Spleen (tissue), 11 donors: ENCODE measurements at regions not wholly inside any gene's neighbourhood (a gene's known extent, or its start where the extent isn't known, plus 50 kb on each side); places are given as distances from the start of the nearest gene placed in this dataset.

Experiments used
- DNase-seq: peaks from one replicate; pipeline ENCODE4 v3.0.0-alpha.2; 2020
- H3K27ac ChIP-seq, 8 donors: fragments of 200-600 bp; sonication (generic) in 7 of 8; 1 replicate in 4 of 8; 2 replicates in 4 of 8; pipeline versions ENCODE4 v1.5.0 to v1.8.0; 2016 to 2021; ENCODE audit warnings: inconsistent platforms in 4 of 8, mild to moderate bottlenecking in 4 of 8, moderate library complexity in 1 of 8
- H3K27me3 ChIP-seq, 7 donors: fragments of 200-600 bp; sonication (generic) in 6 of 7; replicated peaks in 1 of 7; 1 replicate in 4 of 7; 2 replicates in 3 of 7; pipeline versions ENCODE4 v1.5.0 to v1.8.0; 2016 to 2021; ENCODE audit warnings: inconsistent platforms in 3 of 7, mild to moderate bottlenecking in 1 of 7
- H3K36me3 ChIP-seq, 6 donors: fragments of 200-600 bp; sonication (generic) in 5 of 6; 1 replicate in 4 of 6; 2 replicates in 2 of 6; pipeline versions ENCODE4 v1.5.0 to v1.8.0; 2016 to 2021; ENCODE audit warnings: inconsistent platforms in 2 of 6
- H3K4me1 ChIP-seq, 6 donors: fragments of 200-600 bp; sonication (generic) in 5 of 6; 1 replicate in 3 of 6; 2 replicates in 3 of 6; pipeline versions ENCODE4 v1.5.0 to v1.8.0; 2016 to 2021; ENCODE audit warnings: inconsistent platforms in 3 of 6
- H3K4me3 ChIP-seq, 8 donors: fragments of 200-600 bp; sonication (generic) in 7 of 8; 1 replicate in 4 of 8; 2 replicates in 4 of 8; pipeline versions ENCODE4 v1.5.0 to v1.8.0; 2016 to 2021; ENCODE audit warnings: inconsistent platforms in 4 of 8, mild to moderate bottlenecking in 4 of 8, moderate library complexity in 2 of 8
- H3K9me3 ChIP-seq, 8 donors: fragments of 200-600 bp; sonication (generic) in 7 of 8; 1 replicate in 4 of 8; 2 replicates in 4 of 8; pipeline versions ENCODE4 v1.5.0 to v1.8.0; 2016 to 2021; ENCODE audit warnings: inconsistent platforms in 4 of 8
- CTCF ChIP-seq, 11 experiments: fragments of 200-600 bp in 7 of 11; fragments of 450-650 bp in 4 of 11; sonication (generic) in 4 of 11; IDR thresholded peaks in 8 of 11; conservative IDR thresholded peaks in 3 of 11; 1 replicate in 7 of 11; 2 replicates in 4 of 11; pipeline versions ENCODE4 v1.4.0 to v1.8.0; 2016 to 2021; ENCODE audit warnings: antibody characterized with exemption in 11 of 11, inconsistent platforms in 4 of 11, mild to moderate bottlenecking in 1 of 11
- POLR2A ChIP-seq, 3 donors: fragments of 450-650 bp; IDR thresholded peaks; one replicate each; pipeline ENCODE4 v1.5.1; 2017; ENCODE audit warnings: antibody characterized with exemption in 3 of 3, mild to moderate bottlenecking in 1 of 3
- POLR2AphosphoS5 ChIP-seq, 3 donors: sonication (generic); formaldehyde crosslinking; IDR thresholded peaks; one replicate each; pipeline ENCODE4 v1.5.1; 2017; ENCODE audit warnings: antibody characterized with exemption in 3 of 3
- WGBS, 5 donors: extraction: QIAGEN DNeasy Blood & Tissue Kit in 3 of 5; methylation state at CpG; one replicate each; pipeline versions ENCODE4 v1.1.5 to v1.1.7; 2013 to 2018; 5-methylcytosine and 5-hydroxymethylcytosine counted together
- intact Hi-C: fragments of 100-400 bp; cut with DNase I; formaldehyde crosslinking; loops from one replicate; pipeline ENCODE4 v1.15.0; 2023; ENCODE audit warnings: low total_unique reads
- donor health status: healthy with polysubstance abuse.
- donor health status: DM: no; HTN: no; CAD: no; lungs with moderate emphysema.
- donor health status: DM: no; HTN: no; CAD: no.
- donor health status: Bipolar disorder and iron deficiency.
- donor health status: healthy.
- donor health status: DM: no; HTN: no; CAD: no.
- donor health status: DM: yes; HTN: yes; CAD: no.

GRCh38 chr4:136241221-136241986 lies 1290.9 kb downstream of the PCDH18 start:
- TF ChIP-seq POLR2A (IDR thresholded peaks at IDR 0.05) (no peak), POLR2AphosphoS5 (IDR thresholded peaks at IDR 0.05) (no peak), CTCF (IDR thresholded peaks at IDR 0.05 in 8 of 11, conservative IDR thresholded peaks at IDR 0.05 in 3 of 11) (no peak)
- no peaks in the 10 kb centered on the region for H3K4me1 ChIP-seq
- H3K27me3 ChIP-seq, result no peaks in the 10 kb centered on the region
- peaks cover 0 to 24% (median 13%) of the 10 kb centered on the region in 8 donors for H3K9me3 ChIP-seq
- DNase-seq, result no peak
- 80 to 95% (median 85%) methylated on average over 7 of the region's 7 CpGs for WGBS, 5 donors
- H3K27ac ChIP-seq, result no peak overlapping the region
- H3K4me3 ChIP-seq, result no peak overlapping the region
- intact Hi-C loops, result no loop called here
- no peaks in the 10 kb centered on the region for H3K36me3 ChIP-seq

- DNase-seq, result no peak
- Histone ChIP-seq H3K4me1 (no peaks in the 10 kb centered on the region), H3K36me3 (no peaks in the 10 kb centered on the region), H3K27ac (no peak overlapping the region), H3K4me3 (no peak overlapping the region), H3K27me3 (no peaks in the 10 kb centered on the region), H3K9me3 (no peaks in the 10 kb centered on the region)
- TF ChIP-seq POLR2A (IDR thresholded peaks at IDR 0.05) (no peak), POLR2AphosphoS5 (IDR thresholded peaks at IDR 0.05) (no peak), CTCF (IDR thresholded peaks at IDR 0.05 in 8 of 11, conservative IDR thresholded peaks at IDR 0.05 in 3 of 11) (no peak)
- intact Hi-C loops, result no loop called here
Measured at GRCh38 chr4:136227315-136227714, 1305.0 kb downstream of the PCDH18 start.

GRCh38 chr4:136219592-136220125 lies 1312.6 kb downstream of the PCDH18 start:
- Histone ChIP-seq H3K9me3 (no peaks in the 10 kb centered on the region), H3K27me3 (no peaks in the 10 kb centered on the region), H3K4me3 (no peak overlapping the region), H3K27ac (no peak overlapping the region), H3K36me3 (no peaks in the 10 kb centered on the region), H3K4me1 (no peaks in the 10 kb centered on the region)
- intact Hi-C loops, result no loop called here
- DNase-seq, result peak; percentile 44
- no peak for TF ChIP-seq CTCF (IDR thresholded peaks at IDR 0.05 in 8 of 11, conservative IDR thresholded peaks at IDR 0.05 in 3 of 11)
- TF ChIP-seq POLR2A (IDR thresholded peaks at IDR 0.05), result no peak
- WGBS, 5 donors, result 74 to 93% (median 85%) methylated on average over 2 to 3 of the region's 3 CpGs

- DNase-seq, result peak; percentile 20
- intact Hi-C loops, result no loop called here
- 60 to 66% (median 64%) methylated on average over 4 of the region's 4 CpGs for WGBS, 5 donors
Measured at GRCh38 chr4:136203199-136203598, 1329.1 kb downstream of the PCDH18 start.

More at GRCh38 chr4:136203199-136203598, 1329.1 kb downstream of the PCDH18 start:
- no peaks in the 10 kb centered on the region for H3K9me3 ChIP-seq
- H3K27ac ChIP-seq, result no peak overlapping the region
- no peak overlapping the region for H3K4me3 ChIP-seq
- no peaks in the 10 kb centered on the region for H3K36me3 ChIP-seq
- no peaks in the 10 kb centered on the region for H3K27me3 ChIP-seq
- no peak for TF ChIP-seq POLR2A (IDR thresholded peaks at IDR 0.05)
- TF ChIP-seq CTCF (IDR thresholded peaks at IDR 0.05 in 8 of 11, conservative IDR thresholded peaks at IDR 0.05 in 3 of 11), result no peak
- TF ChIP-seq POLR2AphosphoS5 (IDR thresholded peaks at IDR 0.05), result no peak
- H3K4me1 ChIP-seq, result no peaks in the 10 kb centered on the region
